ENCODE measurements at regions not wholly inside any gene's neighbourhood (a gene's known extent, or its start where the extent isn't known, plus 50 kb on each side); places are given as distances from the start of the nearest gene placed in this dataset.

DNA sequence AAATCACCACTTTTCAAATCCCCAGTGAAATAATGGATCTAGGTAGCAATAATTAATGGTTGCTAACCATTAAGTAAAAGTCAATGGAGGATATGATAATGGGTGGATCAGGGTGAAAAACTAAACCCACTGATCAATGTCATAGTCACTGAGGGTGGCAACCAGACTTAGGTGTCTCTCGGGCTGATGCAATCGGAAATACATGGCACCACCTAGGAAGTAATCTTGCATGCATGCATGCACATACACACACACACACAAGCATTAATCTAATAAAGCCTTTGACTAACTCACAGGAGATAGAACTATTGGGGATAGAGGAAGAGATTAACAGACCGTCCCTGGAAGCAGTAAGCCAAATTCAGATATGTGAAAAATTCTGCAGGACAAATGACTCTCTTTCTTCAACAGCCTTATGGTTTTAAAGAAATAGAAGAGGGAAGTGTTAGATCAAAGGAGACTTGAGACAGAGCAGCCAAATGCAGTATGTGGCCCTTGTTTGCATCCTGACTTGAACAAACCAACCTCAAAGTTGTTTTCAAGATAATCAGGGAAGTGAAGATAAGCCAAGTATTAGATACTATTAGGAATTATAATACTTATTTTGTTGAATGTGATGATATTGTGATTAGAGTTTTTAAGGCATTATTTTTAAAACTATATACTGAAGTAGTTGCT, 186.0 kb upstream of the RMP24 start:
- H3K27ac ChIP-seq: no peak overlapping the region
- intact Hi-C loops (cut with DNase I): loop anchor here in 1 of 10 donors (10.0 kb wide), 1 partner anchor 58 kb away; no protein-coding TSS in a partner anchor
- ATAC-seq (no peak), DNase-seq (no peak)
- no peak overlapping the region for H3K4me3 ChIP-seq
- no peak for TF ChIP-seq POLR2A (IDR thresholded peaks at IDR 0.05)
- TF ChIP-seq, protein P1, sequence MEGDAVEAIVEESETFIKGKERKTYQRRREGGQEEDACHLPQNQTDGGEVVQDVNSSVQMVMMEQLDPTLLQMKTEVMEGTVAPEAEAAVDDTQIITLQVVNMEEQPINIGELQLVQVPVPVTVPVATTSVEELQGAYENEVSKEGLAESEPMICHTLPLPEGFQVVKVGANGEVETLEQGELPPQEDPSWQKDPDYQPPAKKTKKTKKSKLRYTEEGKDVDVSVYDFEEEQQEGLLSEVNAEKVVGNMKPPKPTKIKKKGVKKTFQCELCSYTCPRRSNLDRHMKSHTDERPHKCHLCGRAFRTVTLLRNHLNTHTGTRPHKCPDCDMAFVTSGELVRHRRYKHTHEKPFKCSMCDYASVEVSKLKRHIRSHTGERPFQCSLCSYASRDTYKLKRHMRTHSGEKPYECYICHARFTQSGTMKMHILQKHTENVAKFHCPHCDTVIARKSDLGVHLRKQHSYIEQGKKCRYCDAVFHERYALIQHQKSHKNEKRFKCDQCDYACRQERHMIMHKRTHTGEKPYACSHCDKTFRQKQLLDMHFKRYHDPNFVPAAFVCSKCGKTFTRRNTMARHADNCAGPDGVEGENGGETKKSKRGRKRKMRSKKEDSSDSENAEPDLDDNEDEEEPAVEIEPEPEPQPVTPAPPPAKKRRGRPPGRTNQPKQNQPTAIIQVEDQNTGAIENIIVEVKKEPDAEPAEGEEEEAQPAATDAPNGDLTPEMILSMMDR (IDR thresholded peaks at IDR 0.05): no peak
- H3K27me3 ChIP-seq: peaks cover 0 to 3% (median 0%) of the 10 kb centered on the region in 9 donors
- 67 to 79% (median 73%) methylated on average over 3 of the region's 3 CpGs for WGBS, 4 donors
- no peaks in the 10 kb centered on the region for H3K4me1 ChIP-seq
- no peaks in the 10 kb centered on the region for H3K36me3 ChIP-seq
- H3K9me3 ChIP-seq: no peaks in the 10 kb centered on the region

DNA sequence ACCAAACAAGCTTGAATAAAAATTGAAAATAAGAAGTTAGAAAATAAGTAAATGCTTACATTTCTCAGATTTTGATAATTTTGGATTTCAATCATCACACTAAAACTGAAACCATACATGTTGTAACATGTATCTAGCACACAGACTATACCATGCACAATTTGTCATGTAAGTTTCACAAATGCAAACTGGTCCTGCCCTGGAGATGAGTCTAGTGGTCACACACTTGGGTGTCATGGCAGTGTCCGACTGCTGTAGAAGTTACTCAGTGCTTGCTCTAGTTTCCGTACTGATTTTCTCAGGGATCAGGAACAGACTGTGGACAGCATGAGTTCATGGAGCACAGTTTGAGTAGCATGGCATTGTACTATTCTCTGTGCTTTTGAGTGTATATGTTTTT, 182.9 kb upstream of the RMP24 start:
- intact Hi-C loops (cut with DNase I): loop anchor here in 1 of 10 donors (10.0 kb wide), 1 partner anchor 55 kb away; no protein-coding TSS in a partner anchor
- Histone ChIP-seq H3K27ac (no peak overlapping the region), H3K9me3 (no peaks in the 10 kb centered on the region), H3K4me1 (no peaks in the 10 kb centered on the region), H3K27me3 (peaks cover 0 to 3% (median 0%) of the 10 kb centered on the region in 9 donors), H3K4me3 (no peak overlapping the region), H3K36me3 (no peaks in the 10 kb centered on the region)
- WGBS, 4 donors: 87 to 100% (median 91%) methylated on average over 2 of the region's 2 CpGs
- TF ChIP-seq, protein P1 (IDR thresholded peaks at IDR 0.05): no peak
- TF ChIP-seq POLR2A (IDR thresholded peaks at IDR 0.05): no peak
- DNase-seq (no peak), ATAC-seq (no peak)

DNA sequence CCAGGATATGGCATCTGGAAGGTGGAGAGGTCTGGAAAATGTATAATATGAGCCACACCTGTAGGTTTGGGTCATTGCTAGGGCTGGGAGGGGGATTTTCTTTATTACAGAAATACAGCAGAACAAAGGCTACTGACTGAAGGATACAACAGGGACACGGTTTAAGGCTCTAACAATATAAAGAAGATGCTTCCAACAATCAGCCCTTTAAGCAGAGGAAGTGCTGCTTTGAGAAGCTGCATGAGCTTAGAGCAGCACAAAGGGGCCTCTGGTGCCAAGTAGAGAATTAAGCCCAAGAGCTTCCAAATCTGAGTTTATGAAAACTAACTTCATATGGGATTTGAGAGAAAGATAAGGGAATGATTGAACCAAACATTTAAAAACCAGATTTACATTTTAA, 174.5 kb upstream of the RMP24 start:
- no peak overlapping the region for H3K27ac ChIP-seq
- no peaks in the 10 kb centered on the region for H3K27me3 ChIP-seq
- H3K36me3 ChIP-seq: no peaks in the 10 kb centered on the region
- H3K9me3 ChIP-seq: no peaks in the 10 kb centered on the region
- intact Hi-C loops (cut with DNase I): no loop called here
- 32 to 59% (median 44%) methylated on average over 1 of the region's 1 CpG for WGBS, 4 donors
- no peak for DNase-seq
- H3K4me3 ChIP-seq: no peak overlapping the region
- no peak for ATAC-seq
- no peak for TF ChIP-seq POLR2A (IDR thresholded peaks at IDR 0.05)
- TF ChIP-seq, protein P1 (IDR thresholded peaks at IDR 0.05): no peak
- H3K4me1 ChIP-seq: no peaks in the 10 kb centered on the region

DNA sequence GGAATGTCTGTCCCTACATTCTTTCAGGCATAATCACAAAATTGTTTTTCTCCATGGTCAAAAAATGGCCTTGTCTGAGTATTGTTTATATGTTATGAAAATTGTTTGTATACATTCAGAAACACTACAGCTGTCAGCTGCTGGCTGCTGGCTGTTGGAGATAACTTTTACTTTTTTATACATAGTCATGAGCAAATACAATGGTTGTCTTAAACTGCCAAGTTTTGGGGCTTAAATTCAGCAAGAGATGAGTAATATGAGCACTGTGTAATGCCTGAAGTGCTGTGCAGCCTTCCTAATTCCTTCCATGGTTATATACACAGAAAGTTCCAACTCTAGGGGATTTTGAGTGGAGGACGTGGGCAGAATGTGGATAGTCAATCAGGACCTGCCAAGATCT, 168.9 kb upstream of the RMP24 start:
- no peak for ATAC-seq
- H3K9me3 ChIP-seq: no peaks in the 10 kb centered on the region
- WGBS, 4 donors: 35 to 62% (median 60%) methylated on average over 1 of the region's 1 CpG
- H3K27ac ChIP-seq: no peak overlapping the region
- no peak overlapping the region for H3K4me3 ChIP-seq
- no peaks in the 10 kb centered on the region for H3K27me3 ChIP-seq
- DNase-seq: no peak
- H3K4me1 ChIP-seq: peaks cover 0 to 2% (median 0%) of the 10 kb centered on the region in 12 donors
- no peak for TF ChIP-seq POLR2A (IDR thresholded peaks at IDR 0.05)
- TF ChIP-seq, protein P1 (IDR thresholded peaks at IDR 0.05): no peak
- intact Hi-C loops (cut with DNase I): no loop called here
- H3K36me3 ChIP-seq: no peaks in the 10 kb centered on the region

Data from heart left ventricle (tissue), 16 donors.